HepG2 (cell line): ENCODE measurements at regions not wholly inside any gene's neighbourhood (a gene's known extent, or its start where the extent isn't known, plus 50 kb on each side); places are given as distances from the start of the nearest gene placed in this dataset.

Experiments
- ATAC-seq: fragments of 200-7000 bp; cut with Tn5 transposase; 3 replicates; pipeline ENCODE4 v1.9.1; 2020; ENCODE audit warnings: mild to moderate bottlenecking, moderate library complexity
- BruUV-seq: library from RNA; stranded (reverse); fragments of 400-500 nt; replicated peaks from 2 replicates; lab custom pipeline; 2021; lab: Mats Ljungman, UMichigan
- CTCF ChIA-PET: fragments of 300-600 bp; formaldehyde crosslinking; extraction: SDS; loops from one replicate; lab custom pipeline; 2021; ENCODE audit warnings: low total read pairs, inconsistent platforms, low intra/inter-chr PET ratio; lab: Yijun Ruan, JAX
- POLR2A ChIA-PET: fragments of 350-600 bp; sonication (Branson Sonifier 250); formaldehyde crosslinking; loops from one replicate; lab custom pipeline; 2020; ENCODE audit warnings: antibody characterized with exemption, inconsistent platforms; lab: Yijun Ruan, JAX
- DNase-seq: peaks from one replicate; pipeline ENCODE4 v3.0.0-alpha.2; 2015; ENCODE audit warnings: low spot score
- FAIRE-seq: peaks from 3 replicates; lab custom pipeline; 2011; peaks lifted over from hg19 to GRCh38; lab: Jason Lieb, UNC
- H2AFZ ChIP-seq: one replicate; pipeline ENCODE4 v1.6.1; 2011; ENCODE audit warnings: low read length, inconsistent platforms
- H3K27ac ChIP-seq: fragments of 300-600 bp; 3 replicates; pipeline ENCODE4 v1.8.0; 2011; ENCODE audit warnings: mixed run types, mild to moderate bottlenecking, mixed read lengths, low read length, inconsistent platforms; ENCODE audit not compliant: insufficient read depth; ENCODE audit errors: extremely low read length
- H3K27me3 ChIP-seq, 2 experiments: fragments of 200-600 bp in 1 of 2; 2 replicates in 1 of 2; 3 replicates in 1 of 2; pipeline versions ENCODE4 v1.6.0 to v1.8.0; 2011; ENCODE audit warnings: low read length in 2 of 2, mild to moderate bottlenecking in 2 of 2, moderate library complexity in 2 of 2, inconsistent platforms in 1 of 2; ENCODE audit not compliant: insufficient read depth in 2 of 2, control insufficient read depth in 1 of 2
- H3K36me3 ChIP-seq, 2 experiments: fragments of 200-600 bp in 1 of 2; replicated peaks in 1 of 2; 2 replicates in 1 of 2; 3 replicates in 1 of 2; pipeline versions ENCODE4 v1.5.1 to v1.8.0; 2011; ENCODE audit warnings: low read length in 2 of 2, inconsistent platforms in 1 of 2; ENCODE audit not compliant: insufficient read depth in 2 of 2, control insufficient read depth in 1 of 2
- H3K4me1 ChIP-seq: 2 replicates; pipeline ENCODE4 v1.5.1; 2012; ENCODE audit warnings: low read length, inconsistent platforms; ENCODE audit not compliant: insufficient read depth
- H3K4me2 ChIP-seq: 2 replicates; pipeline ENCODE4 v1.6.0; 2011; ENCODE audit warnings: low read depth, low read length, inconsistent platforms
- H3K4me3 ChIP-seq, 3 experiments: fragments of 200-600 bp in 1 of 3; sonication (generic), shearing (Covaris generic) in 1 of 3; replicated peaks in 1 of 3; 2 replicates each; pipeline ENCODE4 v1.5.1; 2011 to 2016; ENCODE audit warnings: low read length in 3 of 3, inconsistent platforms in 2 of 3, low read depth in 2 of 3, mild to moderate bottlenecking in 2 of 3, control low read depth in 1 of 3, mixed read lengths in 1 of 3; ENCODE audit not compliant: insufficient read depth in 1 of 3
- H3K79me2 ChIP-seq: one replicate; pipeline ENCODE4 v1.6.1; 2011; ENCODE audit warnings: low read length, inconsistent platforms; ENCODE audit not compliant: insufficient read depth
- H3K9ac ChIP-seq: 2 replicates; pipeline ENCODE4 v1.6.0; 2011; ENCODE audit warnings: mild to moderate bottlenecking, low read depth, low read length, inconsistent platforms; ENCODE audit not compliant: insufficient read depth
- H3K9me3 ChIP-seq: 2 replicates; pipeline ENCODE4 v1.5.1; 2012; ENCODE audit warnings: mild to moderate bottlenecking, low read length
- H4K20me1 ChIP-seq: 2 replicates; pipeline ENCODE4 v1.6.0; 2011; ENCODE audit warnings: inconsistent platforms, mild to moderate bottlenecking, low read length, moderate library complexity; ENCODE audit not compliant: insufficient read depth
- ESRRA ChIP-seq: sonication (generic); formaldehyde crosslinking; IDR thresholded peaks from 2 replicates; pipeline ENCODE4 v1.5.1; 2020; ENCODE audit warnings: mild to moderate bottlenecking, low read depth, missing genetic modification reagents
- ETV6 ChIP-seq: sonication (generic); formaldehyde crosslinking; conservative IDR thresholded peaks from 2 replicates; pipeline ENCODE4 v1.4.0; 2020; ENCODE audit warnings: missing genetic modification reagents
- KMT2A ChIP-seq: sonication (generic); formaldehyde crosslinking; IDR thresholded peaks from 2 replicates; pipeline ENCODE4 v1.4.0; 2020; ENCODE audit warnings: missing genetic modification reagents
- RXRA ChIP-seq: sonication (generic); formaldehyde crosslinking; IDR thresholded peaks from 2 replicates; pipeline ENCODE4 v1.5.1; 2020; ENCODE audit warnings: missing genetic modification reagents
- STAG1 ChIP-seq: sonication (generic); formaldehyde crosslinking; IDR thresholded peaks from 2 replicates; pipeline ENCODE4 v1.4.0; 2020; ENCODE audit warnings: missing genetic modification reagents
- ZNF17 ChIP-seq: sonication (generic); formaldehyde crosslinking; IDR thresholded peaks from 2 replicates; pipeline ENCODE4 v1.5.0; 2020; ENCODE audit warnings: mild to moderate bottlenecking, missing genetic modification reagents
- ZNF337 ChIP-seq: sonication (generic); formaldehyde crosslinking; IDR thresholded peaks from 2 replicates; pipeline ENCODE4 v1.5.1; 2020; ENCODE audit warnings: missing genetic modification reagents, low read depth, mild to moderate bottlenecking, borderline replicate concordance
- ZNF577 ChIP-seq: sonication (generic); formaldehyde crosslinking; IDR thresholded peaks from 2 replicates; pipeline ENCODE4 v1.4.0; 2020; ENCODE audit warnings: mild to moderate bottlenecking, low read depth, missing genetic modification reagents, borderline replicate concordance
- ZNF652 ChIP-seq: IDR thresholded peaks from 2 replicates; pipeline ENCODE4 v1.6.1; 2016; ENCODE audit warnings: low read depth, borderline replicate concordance
- WGBS: methylation state at CpG from one replicate; pipeline ENCODE4 v1.1.6; 2017; ENCODE audit warnings: low lambda C conversion rate; 5-methylcytosine and 5-hydroxymethylcytosine counted together
- in situ Hi-C: cut with HindIII; loops from 2 replicates; pipeline ENCODE4 v1.10.0; 2017; ENCODE audit warnings: low pct_unique_long_range_greater_than_20kb; ENCODE audit not compliant: extremely low pct_ligation_motif_present
- intact Hi-C: fragments of 100-400 bp; cut with micrococcal nuclease; formaldehyde crosslinking; loops from one replicate; pipeline ENCODE4 v1.10.0; 2022; ENCODE audit not compliant: unreplicated experiment
- TF ChIP-seq, protein P1 (sequence below): sonication (generic); formaldehyde crosslinking; IDR thresholded peaks from 2 replicates; pipeline ENCODE4 v1.5.0; 2020; ENCODE audit warnings: mild to moderate bottlenecking, missing genetic modification reagents, moderate library complexity
- TF ChIP-seq, protein P2 (sequence below): sonication (generic); formaldehyde crosslinking; IDR thresholded peaks from 2 replicates; pipeline ENCODE4 v1.5.1; 2020; ENCODE audit warnings: missing genetic modification reagents, mild to moderate bottlenecking, borderline replicate concordance

GRCh38 chr20:60453388-60454246 is 495.4 kb downstream of the CDH26 start:
- Histone ChIP-seq H3K27ac (no peak overlapping the region), H3K9ac (no peak overlapping the region), H3K9me3 (peaks cover 27% of the 10 kb centered on the region), H3K4me1 (no peaks in the 10 kb centered on the region), H3K4me3 (no peak overlapping the region), H3K27me3 (peaks cover 0 to 11% of the 10 kb centered on the region in 2 experiments; a peak in 1 of 5 replicates), H3K79me2 (no peaks in the 10 kb centered on the region), H3K4me2 (no peak overlapping the region), H4K20me1 (no peaks in the 10 kb centered on the region), H3K36me3 (no peaks in the 10 kb centered on the region), H2AFZ (no peak overlapping the region)
- in situ Hi-C loops, result no loop called here
- peak; percentile 63 for TF ChIP-seq STAG1 (CRISPR knock-in tag)
- no peak for TF ChIP-seq ETV6
- no peak for TF ChIP-seq ZNF337 (CRISPR knock-in tag)
- TF ChIP-seq, protein P1, sequence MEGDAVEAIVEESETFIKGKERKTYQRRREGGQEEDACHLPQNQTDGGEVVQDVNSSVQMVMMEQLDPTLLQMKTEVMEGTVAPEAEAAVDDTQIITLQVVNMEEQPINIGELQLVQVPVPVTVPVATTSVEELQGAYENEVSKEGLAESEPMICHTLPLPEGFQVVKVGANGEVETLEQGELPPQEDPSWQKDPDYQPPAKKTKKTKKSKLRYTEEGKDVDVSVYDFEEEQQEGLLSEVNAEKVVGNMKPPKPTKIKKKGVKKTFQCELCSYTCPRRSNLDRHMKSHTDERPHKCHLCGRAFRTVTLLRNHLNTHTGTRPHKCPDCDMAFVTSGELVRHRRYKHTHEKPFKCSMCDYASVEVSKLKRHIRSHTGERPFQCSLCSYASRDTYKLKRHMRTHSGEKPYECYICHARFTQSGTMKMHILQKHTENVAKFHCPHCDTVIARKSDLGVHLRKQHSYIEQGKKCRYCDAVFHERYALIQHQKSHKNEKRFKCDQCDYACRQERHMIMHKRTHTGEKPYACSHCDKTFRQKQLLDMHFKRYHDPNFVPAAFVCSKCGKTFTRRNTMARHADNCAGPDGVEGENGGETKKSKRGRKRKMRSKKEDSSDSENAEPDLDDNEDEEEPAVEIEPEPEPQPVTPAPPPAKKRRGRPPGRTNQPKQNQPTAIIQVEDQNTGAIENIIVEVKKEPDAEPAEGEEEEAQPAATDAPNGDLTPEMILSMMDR (CRISPR knock-in tag), result peak; percentile 54
- intact Hi-C loops, result no loop called here
- ATAC-seq (peak; percentile 78), FAIRE-seq (no peak), DNase-seq (no peak)
- 21% methylated on average over 11 of the region's 11 CpGs for WGBS
- ChIA-PET CTCF (no interaction called here), POLR2A (no interaction called here)
- BruUV-seq, result no TSS peak

GRCh38 chr20:60454491-60454890 is 496.3 kb downstream of the CDH26 start:
- no TSS peak for BruUV-seq
- ChIA-PET POLR2A (no interaction called here), CTCF (no interaction called here)
- H4K20me1 ChIP-seq, result no peaks in the 10 kb centered on the region
- H3K9ac ChIP-seq, result no peak overlapping the region
- no peak overlapping the region for H3K27ac ChIP-seq
- no peaks in the 10 kb centered on the region for H3K36me3 ChIP-seq
- H3K4me1 ChIP-seq, result no peaks in the 10 kb centered on the region
- in situ Hi-C loops, result no loop called here
- H2AFZ ChIP-seq, result no peak overlapping the region
- H3K4me2 ChIP-seq, result no peak overlapping the region
- H3K79me2 ChIP-seq, result no peaks in the 10 kb centered on the region
- FAIRE-seq (no peak), DNase-seq (no peak), ATAC-seq (no peak)
- peaks cover 28% of the 10 kb centered on the region for H3K9me3 ChIP-seq
- intact Hi-C loops, result no loop called here
- no peak overlapping the region for H3K4me3 ChIP-seq
- H3K27me3 ChIP-seq, result peaks cover 0 to 11% of the 10 kb centered on the region in 2 experiments; a peak in 1 of 5 replicates
- 14% methylated on average over 8 of the region's 8 CpGs for WGBS
- TF ChIP-seq KMT2A (CRISPR knock-in tag), result no peak
- no peak for TF ChIP-seq ZNF17
- TF ChIP-seq, protein P2, sequence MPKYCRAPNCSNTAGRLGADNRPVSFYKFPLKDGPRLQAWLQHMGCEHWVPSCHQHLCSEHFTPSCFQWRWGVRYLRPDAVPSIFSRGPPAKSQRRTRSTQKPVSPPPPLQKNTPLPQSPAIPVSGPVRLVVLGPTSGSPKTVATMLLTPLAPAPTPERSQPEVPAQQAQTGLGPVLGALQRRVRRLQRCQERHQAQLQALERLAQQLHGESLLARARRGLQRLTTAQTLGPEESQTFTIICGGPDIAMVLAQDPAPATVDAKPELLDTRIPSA, result no peak
- no peak for TF ChIP-seq ZNF652 (CRISPR knock-in tag)
- no peak for TF ChIP-seq ESRRA (CRISPR knock-in tag)
- no peak for TF ChIP-seq RXRA (CRISPR knock-in tag)
- TF ChIP-seq ZNF577 (CRISPR knock-in tag), result no peak
